ENCODE measurements at regions not wholly inside any gene's neighbourhood (a gene's known extent, or its start where the extent isn't known, plus 50 kb on each side); places are given as distances from the start of the nearest gene placed in this dataset.

DNA sequence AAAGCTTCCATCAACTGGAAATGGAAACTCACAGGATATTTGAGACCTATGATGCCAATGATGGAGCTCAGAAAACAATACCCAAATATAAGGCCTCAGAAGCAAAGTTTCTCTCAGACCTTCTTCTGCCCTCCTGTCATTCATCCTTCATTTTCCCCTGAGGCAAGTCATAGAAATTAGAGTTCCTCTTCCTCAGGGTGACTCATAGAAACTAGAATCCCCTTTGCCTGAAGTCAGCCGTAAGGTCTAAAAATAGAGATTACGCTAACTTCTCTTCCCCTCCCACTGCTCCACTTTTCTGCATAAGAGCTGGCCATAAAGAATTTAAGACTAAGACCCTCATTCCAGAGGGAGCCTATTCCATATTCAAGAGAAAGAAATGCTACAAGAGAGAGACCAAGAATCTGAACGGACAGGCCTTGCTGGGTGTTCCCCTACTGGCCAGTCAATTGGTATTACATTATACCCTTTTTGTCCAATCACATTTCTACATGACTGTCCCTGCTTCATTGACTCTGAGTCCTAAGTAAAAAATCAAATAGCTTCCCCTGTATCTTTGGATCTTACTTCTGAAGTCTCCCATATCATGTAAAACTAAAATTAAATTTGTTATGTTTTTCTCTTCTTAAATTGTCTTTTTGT is 994.9 kb downstream of the ADGRL2 start:
- DNase-seq = no peak

- no peak for DNase-seq
These were observed 991.4 kb downstream of the ADGRL2 start for GRCh38 chr1:82792151-82792550.

DNA sequence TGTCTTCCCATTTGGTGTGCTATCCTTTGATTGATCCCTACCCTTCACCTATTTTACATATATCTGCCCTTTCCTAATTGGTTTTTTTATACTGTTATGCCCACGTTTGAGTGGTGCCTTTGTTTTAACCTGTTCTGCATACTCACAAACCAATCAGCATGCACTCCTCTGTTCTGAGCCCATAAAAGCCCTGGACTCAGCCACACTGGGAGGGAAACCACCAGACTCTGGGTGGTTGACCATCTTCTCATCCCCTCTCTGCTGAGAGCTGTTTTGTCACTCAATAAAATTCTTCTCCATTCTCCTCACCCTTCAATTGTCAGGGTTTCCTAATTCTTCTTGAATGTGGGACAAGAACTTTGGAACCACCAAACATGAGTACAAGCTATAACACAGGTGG is 989.8 kb downstream of the ADGRL2 start:
- no peak for DNase-seq

DNA sequence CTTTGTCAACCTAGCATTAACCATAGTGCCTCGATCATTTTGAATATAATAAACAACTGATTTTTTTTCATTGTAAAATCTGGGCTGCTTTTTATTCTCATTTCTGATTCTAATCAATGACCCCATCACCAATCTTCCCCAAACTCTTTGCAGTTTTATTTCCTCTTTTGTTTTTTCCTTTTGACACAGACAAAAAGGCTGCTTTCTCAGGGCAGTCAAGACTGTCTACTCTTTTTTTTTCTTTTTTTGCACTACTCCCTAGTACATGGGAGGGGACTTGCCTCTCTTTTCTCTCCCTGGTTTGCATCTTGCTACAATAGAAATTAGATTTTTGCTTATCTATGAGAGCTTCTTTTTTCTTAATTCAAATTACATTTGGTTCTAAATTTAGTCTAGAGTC is 987.9 kb downstream of the ADGRL2 start:
- no peak for DNase-seq

GRCh38 chr1:82788038-82788437 is 987.3 kb downstream of the ADGRL2 start:
- no peak for DNase-seq

- no peak for DNase-seq
These were observed 986.1 kb downstream of the ADGRL2 start for GRCh38 chr1:82786883-82787282.

DNA sequence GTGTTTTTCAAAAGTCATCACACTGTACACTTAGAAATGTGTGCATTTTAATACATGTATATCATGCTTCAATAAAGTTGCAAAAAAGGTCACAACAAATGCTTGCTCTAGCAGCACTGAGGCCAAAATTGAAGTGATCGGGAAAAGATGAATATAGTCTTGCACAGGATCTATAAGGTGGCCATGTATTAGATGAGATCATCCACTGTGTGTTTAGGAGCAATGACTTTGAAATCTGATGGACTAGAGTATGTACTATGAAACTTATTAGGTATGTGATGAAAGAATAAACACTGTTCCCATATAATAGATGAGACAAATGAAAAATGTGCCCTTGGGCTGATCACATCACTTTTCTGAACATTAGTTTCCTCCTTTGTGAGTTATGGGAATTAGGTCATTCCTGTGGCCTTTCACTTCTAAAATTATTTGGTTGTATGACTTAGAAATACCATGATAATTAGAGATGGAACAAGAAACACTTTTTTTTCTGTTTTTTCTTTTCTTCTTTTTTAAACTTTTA is 984.6 kb downstream of the ADGRL2 start:
- DNase-seq = no peak

- DNase-seq = no peak
These were observed 982.3 kb downstream of the ADGRL2 start for GRCh38 chr1:82783044-82783443.

GRCh38 chr1:82782599-82782998 is 981.9 kb downstream of the ADGRL2 start:
- DNase-seq = no peak

- DNase-seq = no peak
These were observed 977.9 kb downstream of the ADGRL2 start for GRCh38 chr1:82778612-82779011.

DNA sequence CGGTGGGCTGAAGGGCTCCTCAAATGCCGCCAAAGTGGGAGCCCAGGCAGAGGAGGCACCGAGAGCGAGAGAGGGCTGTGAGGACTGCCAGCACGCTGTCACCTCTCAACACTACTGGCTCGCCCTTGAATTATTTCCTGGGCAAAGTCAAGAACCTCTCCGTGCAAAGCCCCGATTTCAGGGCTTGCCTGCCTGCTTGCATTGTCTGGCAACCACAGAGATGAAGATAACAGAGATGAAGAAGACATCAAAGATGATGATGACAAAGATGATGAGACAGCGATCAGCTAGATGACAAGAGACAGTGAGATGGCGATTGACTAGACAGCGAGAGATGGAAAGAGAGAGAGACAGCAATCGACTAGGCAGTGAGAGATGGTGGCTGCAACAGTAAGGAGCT is 976.5 kb downstream of the ADGRL2 start:
- DNase-seq = no peak

GRCh38 chr1:82776730-82777129 is 976.0 kb downstream of the ADGRL2 start:
- peak in 1 of 56 donors; percentile 1 for DNase-seq

DNA sequence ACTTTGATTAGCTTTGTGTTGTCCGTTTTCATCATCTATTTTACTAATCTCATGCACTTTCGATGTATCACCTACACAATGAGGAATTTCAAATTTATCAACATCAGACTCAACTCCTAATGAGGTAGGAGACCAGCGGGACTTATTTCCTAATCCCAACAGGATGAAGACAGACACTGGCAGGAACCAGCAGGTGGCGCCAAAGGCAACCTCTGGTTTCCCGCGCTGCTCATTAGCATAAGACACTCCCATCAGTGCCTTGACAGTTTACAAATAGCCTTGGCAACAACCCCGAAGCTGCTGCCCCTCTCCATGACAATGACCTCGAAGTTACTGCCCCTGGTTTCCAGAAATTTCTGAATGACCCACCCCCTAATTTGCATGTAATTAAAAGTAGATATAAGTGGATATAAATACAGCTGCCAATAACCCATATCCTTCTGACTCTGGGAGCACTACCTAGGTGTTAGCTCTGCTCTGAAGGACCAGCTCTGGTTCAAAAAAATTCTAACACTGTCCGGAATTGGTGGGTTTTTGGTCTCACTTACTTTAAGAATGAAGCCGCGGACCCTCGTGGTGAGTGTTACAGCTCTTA is 974.8 kb downstream of the ADGRL2 start:
- peak in 29 of 56 donors; percentile 0 to 70 (median 21) for DNase-seq

DNA sequence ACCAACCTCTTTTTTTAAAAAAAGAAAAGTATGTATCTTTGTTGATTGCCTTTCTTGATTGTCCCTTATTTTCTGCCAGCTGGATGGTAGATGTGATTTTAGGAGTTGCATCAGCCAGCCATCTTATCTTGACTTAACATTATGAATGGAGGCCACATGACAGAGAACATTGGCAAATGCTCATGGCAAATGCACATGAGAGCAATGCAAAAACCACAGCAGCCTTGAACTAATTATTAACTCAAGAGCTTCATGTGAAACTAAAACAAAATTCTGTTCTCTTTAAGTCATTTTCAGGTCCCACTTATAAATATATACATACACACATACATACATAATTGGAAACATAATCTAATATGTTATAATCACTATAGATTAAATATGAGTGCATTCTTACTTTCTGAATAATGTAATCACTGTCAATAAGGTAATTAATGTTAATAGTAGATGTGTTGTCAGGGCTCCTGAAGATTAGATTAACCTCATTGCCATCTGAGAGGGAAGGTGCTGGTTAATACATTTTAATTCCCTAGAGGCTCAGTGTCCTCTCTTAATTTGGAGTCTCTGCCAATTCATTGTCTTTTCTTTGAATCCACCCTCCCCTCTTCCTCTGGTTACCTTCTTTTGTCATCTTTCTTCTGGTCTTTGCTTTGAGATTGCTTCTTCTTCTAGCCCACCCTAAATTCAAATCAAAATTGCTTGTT is 962.2 kb downstream of the ADGRL2 start:
- no peak for DNase-seq

DNA sequence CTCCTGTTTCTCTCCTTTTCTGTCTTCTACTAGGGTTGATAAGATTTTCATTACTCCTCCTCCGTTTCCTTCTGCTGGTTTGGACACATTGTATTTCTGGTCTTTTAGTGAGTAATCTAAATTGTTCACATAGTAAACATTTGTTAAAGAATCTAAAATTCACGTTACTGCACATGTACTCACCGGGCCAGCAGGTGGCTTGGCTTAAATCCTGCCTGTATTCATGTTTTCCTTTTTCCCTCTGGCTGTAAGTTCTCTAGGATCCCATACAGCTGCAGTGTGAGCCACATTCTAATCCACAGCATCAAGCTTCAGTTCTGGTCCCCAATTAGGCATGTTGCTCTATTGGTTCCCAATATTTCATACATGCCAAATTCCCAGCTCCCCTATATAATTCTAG is 958.3 kb downstream of the ADGRL2 start:
- DNase-seq = no peak

DNA sequence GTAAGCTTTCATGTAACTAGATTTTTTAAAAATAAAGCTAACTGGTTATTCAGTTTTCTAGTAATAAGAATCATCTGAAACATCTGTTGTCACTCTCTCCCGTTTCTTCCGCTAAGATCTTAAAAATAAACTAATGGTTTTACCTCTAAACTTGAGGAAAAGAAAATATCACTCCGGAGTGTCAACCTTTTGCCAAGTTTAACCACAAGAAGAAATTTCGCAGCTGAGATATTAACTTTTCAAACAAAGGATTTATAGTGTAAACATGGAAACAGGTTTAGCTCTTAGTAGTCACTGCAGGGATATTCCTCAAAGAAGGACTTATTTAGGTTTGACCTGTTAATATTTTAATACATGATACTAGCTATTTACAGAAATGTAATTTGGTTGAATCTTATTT is 954.9 kb downstream of the ADGRL2 start:
- DNase-seq = no peak

GRCh38 chr1:82755191-82755590 is 954.5 kb downstream of the ADGRL2 start:
- no peak for DNase-seq

DNA sequence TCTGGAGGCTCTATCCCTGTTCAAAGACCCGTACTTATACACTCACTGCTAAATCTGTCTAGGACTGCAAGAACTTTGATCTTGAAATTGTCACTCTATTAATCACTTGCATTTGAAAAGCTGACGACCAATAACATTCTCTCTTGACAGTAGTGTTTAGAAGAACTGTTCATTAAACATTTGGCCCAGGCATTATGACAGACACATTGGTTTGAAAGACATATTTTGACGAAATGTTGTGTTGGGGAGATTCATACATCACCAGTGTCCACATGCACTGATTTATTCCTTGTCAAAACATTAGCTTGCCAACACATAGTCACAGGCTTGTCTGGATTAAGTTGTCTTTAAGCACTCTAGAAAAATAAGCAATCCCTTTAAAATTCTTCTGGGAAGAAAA is 951.3 kb downstream of the ADGRL2 start:
- no peak for DNase-seq

DNA sequence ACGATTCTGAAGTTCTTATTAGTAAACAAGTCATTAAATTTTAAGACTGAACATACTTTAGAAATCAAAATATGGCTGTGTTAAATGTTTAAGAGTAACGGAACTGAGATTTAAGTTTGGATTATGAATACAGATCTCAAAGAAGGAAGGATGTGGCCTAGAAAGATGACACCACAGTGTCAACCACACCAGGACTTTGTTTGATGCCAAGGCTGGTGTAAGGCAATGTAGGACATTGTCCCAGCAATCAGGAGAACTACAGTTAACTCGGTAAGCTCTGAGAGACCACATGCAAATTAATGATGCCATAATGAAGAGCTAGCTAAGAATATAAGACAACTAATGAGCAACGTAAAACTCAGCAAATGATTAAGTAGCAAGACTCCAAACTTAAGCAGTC is 932.9 kb downstream of the ADGRL2 start:
- DNase-seq = no peak

GRCh38 chr1:82731216-82731615 is 930.5 kb downstream of the ADGRL2 start:
- no peak for DNase-seq

DNA sequence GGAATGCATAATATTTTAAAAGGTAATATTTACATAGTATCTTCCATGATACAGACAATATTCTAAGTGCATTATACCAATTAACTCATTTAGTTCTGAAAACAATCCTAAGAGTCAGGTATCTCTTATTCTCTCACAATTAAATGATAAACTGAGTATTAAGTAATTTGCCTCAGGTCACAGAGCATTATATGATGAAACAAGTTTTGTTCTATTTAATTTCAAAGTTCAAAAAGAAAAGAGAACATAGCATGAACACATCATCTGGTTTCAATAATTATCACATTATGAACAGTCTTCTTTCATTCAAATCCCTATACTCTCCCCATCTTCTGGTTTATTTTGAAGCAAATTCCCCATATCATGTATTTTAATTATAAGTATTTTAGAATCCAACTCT is 927.5 kb downstream of the ADGRL2 start:
- no peak for DNase-seq

- DNase-seq = no peak
These were observed 923.5 kb downstream of the ADGRL2 start for GRCh38 chr1:82724246-82724645.

DNA sequence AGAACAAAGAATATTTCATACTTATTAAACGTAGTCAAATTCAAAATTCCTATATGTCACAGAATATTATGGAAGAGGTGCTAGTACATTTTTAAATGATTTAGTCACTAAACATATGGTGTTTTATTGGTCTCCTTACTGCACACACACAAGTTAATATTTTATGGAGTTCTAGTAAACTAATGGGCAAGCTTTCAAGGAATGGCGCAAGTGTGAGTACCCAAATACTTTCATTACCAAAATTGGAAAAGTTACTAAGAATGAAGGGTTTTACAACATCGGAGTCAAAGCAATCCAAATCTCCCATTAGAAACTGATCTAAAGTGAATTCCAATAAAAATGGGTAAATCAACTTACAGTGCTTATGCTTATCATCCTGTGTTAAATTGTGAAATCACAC is 921.9 kb downstream of the ADGRL2 start:
- no peak for DNase-seq

All from amygdala (tissue), 56 donors.